IMR-90 (cell line): ENCODE measurements at regions not wholly inside any gene's neighbourhood (a gene's known extent, or its start where the extent isn't known, plus 50 kb on each side); places are given as distances from the start of the nearest gene placed in this dataset.

Experiments used
- ATAC-seq: fragments of 200-7000 bp; cut with Tn5 transposase; 2 replicates; pipeline ENCODE4 v1.9.1; 2020; ENCODE audit warnings: low read depth, mild to moderate bottlenecking, moderate library complexity
- BruUV-seq: library from RNA; stranded (reverse); fragments of 400-500 nt; replicated peaks from 2 replicates; lab custom pipeline; 2021; lab: Mats Ljungman, UMichigan
- CTCF ChIA-PET: fragments of 300-600 bp; formaldehyde crosslinking; extraction: SDS; loops from one replicate; lab custom pipeline; 2021; ENCODE audit warnings: antibody characterized with exemption; lab: Yijun Ruan, JAX
- POLR2A ChIA-PET: fragments of 300-600 bp; sonication (Branson Sonifier 250); formaldehyde crosslinking; loops from one replicate; lab custom pipeline; 2022; ENCODE audit warnings: antibody characterized with exemption; ENCODE audit not compliant: unreplicated experiment; lab: Charles Lee
- DNase-seq: peaks from one replicate; pipeline ENCODE4 v3.0.0; 2013
- H2AFZ ChIP-seq: replicated peaks from 2 replicates; pipeline ENCODE3; 2013; ENCODE audit warnings: low read length, mild to moderate bottlenecking; ENCODE audit not compliant: poor library complexity
- H2AK5ac ChIP-seq: 2 replicates; pipeline ENCODE4 v1.6.1; 2013; ENCODE audit warnings: low read depth, low read length, inconsistent platforms
- H2AK9ac ChIP-seq: replicated peaks from 2 replicates; pipeline ENCODE3; 2013; ENCODE audit warnings: mild to moderate bottlenecking, low read depth, low read length, moderate library complexity; ENCODE audit not compliant: poor library complexity
- H2BK120ac ChIP-seq: 2 replicates; pipeline ENCODE4 v1.6.1; 2013; ENCODE audit warnings: low read depth, low read length, inconsistent platforms
- H2BK15ac ChIP-seq: 3 replicates; pipeline ENCODE4 v1.6.1; 2013; ENCODE audit warnings: low read depth, low read length, inconsistent platforms
- H2BK20ac ChIP-seq: 2 replicates; pipeline ENCODE4 v1.6.1; 2013; ENCODE audit warnings: low read depth, mild to moderate bottlenecking, inconsistent platforms, low read length, moderate library complexity
- H2BK5ac ChIP-seq: 2 replicates; pipeline ENCODE4 v1.6.1; 2013; ENCODE audit warnings: mild to moderate bottlenecking, low read depth, low read length, inconsistent platforms; ENCODE audit not compliant: poor library complexity, severe bottlenecking
- H3K14ac ChIP-seq: replicated peaks from 2 replicates; pipeline ENCODE4 v1.6.1; 2013; ENCODE audit warnings: low read depth, low read length, inconsistent platforms
- H3K18ac ChIP-seq: 2 replicates; pipeline ENCODE4 v1.6.1; 2013; ENCODE audit warnings: low read depth, low read length, control low read depth
- H3K23ac ChIP-seq: 2 replicates; pipeline ENCODE4 v1.6.1; 2013; ENCODE audit warnings: low read depth, low read length, inconsistent platforms
- H3K27ac ChIP-seq: 2 replicates; pipeline ENCODE4 v1.5.1; 2013; ENCODE audit warnings: mild to moderate bottlenecking, control low read depth, low read length; ENCODE audit not compliant: insufficient read depth
- H3K27me3 ChIP-seq: 2 replicates; pipeline ENCODE4 v1.6.1; 2013; ENCODE audit warnings: low read length; ENCODE audit not compliant: control insufficient read depth, insufficient read depth
- H3K36me3 ChIP-seq: 2 replicates; pipeline ENCODE4 v1.6.1; 2013; ENCODE audit warnings: low read length, mixed read lengths; ENCODE audit not compliant: control insufficient read depth, insufficient read depth
- H3K4ac ChIP-seq: 2 replicates; pipeline ENCODE4 v1.6.1; 2013; ENCODE audit warnings: low read depth, low read length, inconsistent platforms
- H3K4me1 ChIP-seq: 2 replicates; pipeline ENCODE4 v1.6.1; 2013; ENCODE audit warnings: low read length, mixed read lengths; ENCODE audit not compliant: control insufficient read depth, insufficient read depth
- H3K4me2 ChIP-seq: 2 replicates; pipeline ENCODE4 v1.6.1; 2013; ENCODE audit warnings: low read depth, mild to moderate bottlenecking, control low read depth, low read length, moderate library complexity
- H3K4me3 ChIP-seq: 2 replicates; pipeline ENCODE4 v1.5.1; 2013; ENCODE audit warnings: low read depth, mild to moderate bottlenecking, control low read depth, low read length, moderate library complexity; ENCODE audit not compliant: insufficient read depth
- H3K56ac ChIP-seq: 2 replicates; pipeline ENCODE4 v1.6.1; 2013; ENCODE audit warnings: low read length, inconsistent platforms; ENCODE audit not compliant: insufficient read depth; ENCODE audit errors: extremely low read depth
- H3K79me1 ChIP-seq, 2 experiments: 2 replicates each; pipeline ENCODE4 v1.6.1; 2013; ENCODE audit warnings: low read length in 2 of 2, inconsistent platforms in 1 of 2, low read depth in 1 of 2
- H3K9ac ChIP-seq: 2 replicates; pipeline ENCODE4 v1.6.1; 2013; ENCODE audit warnings: low read depth, low read length, control low read depth
- H3K9me1 ChIP-seq: 2 replicates; pipeline ENCODE4 v1.6.1; 2013; ENCODE audit warnings: low read length, inconsistent platforms; ENCODE audit not compliant: insufficient read depth
- H3K9me3 ChIP-seq: 2 replicates; pipeline ENCODE4 v1.6.1; 2013; ENCODE audit warnings: low read length; ENCODE audit not compliant: control insufficient read depth, insufficient read depth
- H4K20me1 ChIP-seq: 2 replicates; pipeline ENCODE4 v1.6.1; 2013; ENCODE audit warnings: low read length, inconsistent platforms; ENCODE audit not compliant: insufficient read depth
- H4K5ac ChIP-seq: 2 replicates; pipeline ENCODE4 v1.6.1; 2013; ENCODE audit warnings: mild to moderate bottlenecking, low read depth, low read length, control low read depth
- H4K8ac ChIP-seq, 2 experiments: 2 replicates each; pipeline ENCODE4 v1.6.1; 2013; ENCODE audit warnings: low read depth in 2 of 2, low read length in 2 of 2, control low read depth in 1 of 2, inconsistent platforms in 1 of 2
- H4K91ac ChIP-seq: 2 replicates; pipeline ENCODE4 v1.6.1; 2013; ENCODE audit warnings: low read depth, low read length, inconsistent platforms; ENCODE audit not compliant: insufficient read depth
- BHLHE40 ChIP-seq: fragments of 150-350 bp; IDR thresholded peaks from 2 replicates; pipeline ENCODE4 v1.6.1; 2016; ENCODE audit warnings: mild to moderate bottlenecking, low read depth, low read length
- CEBPB ChIP-seq: IDR thresholded peaks from 2 replicates; pipeline ENCODE4 v1.6.1; 2012; ENCODE audit warnings: low read depth, low read length, improper control_type of control experiment
- CHD1 ChIP-seq: IDR thresholded peaks from 2 replicates; pipeline ENCODE4 v1.6.1; 2012; ENCODE audit warnings: low read depth, low read length, improper control_type of control experiment
- FOS ChIP-seq: fragments of 150-350 bp; IDR thresholded peaks from 2 replicates; pipeline ENCODE4 v1.6.1; 2016; ENCODE audit warnings: low read depth, low read length
- MAFK ChIP-seq: IDR thresholded peaks from 2 replicates; pipeline ENCODE4 v1.6.1; 2012; ENCODE audit warnings: low read depth, low read length, improper control_type of control experiment
- MAZ ChIP-seq: IDR thresholded peaks from 2 replicates; pipeline ENCODE4 v1.6.1; 2012; ENCODE audit warnings: low read depth, mild to moderate bottlenecking, low read length, improper control_type of control experiment, moderate library complexity, borderline replicate concordance
- MXI1 ChIP-seq: IDR thresholded peaks from 2 replicates; pipeline ENCODE4 v1.6.1; 2012; ENCODE audit warnings: low read depth, mild to moderate bottlenecking, low read length, moderate library complexity, borderline replicate concordance
- NFE2L2 ChIP-seq: fragments of 150-350 bp; IDR thresholded peaks from 2 replicates; pipeline ENCODE4 v1.6.1; 2016; ENCODE audit warnings: low read depth, mild to moderate bottlenecking, low read length
- POLR2A ChIP-seq: IDR thresholded peaks from 2 replicates; pipeline ENCODE4 v1.6.1; 2012; ENCODE audit warnings: mild to moderate bottlenecking, low read depth, low read length
- RAD21 ChIP-seq: IDR thresholded peaks from 2 replicates; pipeline ENCODE4 v1.6.1; 2012; ENCODE audit warnings: low read length, improper control_type of control experiment
- RCOR1 ChIP-seq: IDR thresholded peaks from 2 replicates; pipeline ENCODE4 v1.6.1; 2012; ENCODE audit warnings: mild to moderate bottlenecking, low read length, improper control_type of control experiment; ENCODE audit not compliant: insufficient replicate concordance
- RFX5 ChIP-seq: IDR thresholded peaks from 2 replicates; pipeline ENCODE4 v1.8.0; 2012; ENCODE audit warnings: low read depth, mild to moderate bottlenecking, low read length, moderate library complexity
- SMC3 ChIP-seq: fragments of 150-350 bp; IDR thresholded peaks from 2 replicates; pipeline ENCODE4 v1.6.1; 2016; ENCODE audit warnings: low read depth, mild to moderate bottlenecking, antibody characterized with exemption, low read length, moderate library complexity
- WGBS, 2 experiments: methylation state at CpG; one replicate each; pipeline versions ENCODE4 v1.1.5 to v1.1.7; 2013; ENCODE audit warnings: missing lambda C conversion rate in 2 of 2; ENCODE audit not compliant: insufficient read length in 1 of 2; ENCODE audit errors: extremely low coverage in 2 of 2; 5-methylcytosine and 5-hydroxymethylcytosine counted together
- dilution Hi-C: fragments of 300-500 bp; cut with HindIII; formaldehyde crosslinking; loops from one replicate; pipeline ENCODE4 v1.14.3; 2018; ENCODE audit warnings: low sequenced_read_pairs; ENCODE audit not compliant: unreplicated experiment
- in situ Hi-C: fragments of 300-500 bp; cut with MboI; formaldehyde crosslinking; loops from 3 replicates; pipeline ENCODE4 v1.14.3; 2019; ENCODE audit warnings: low sequenced_read_pairs, inconsistent platforms, mixed read lengths
- intact Hi-C: fragments of 100-400 bp; cut with micrococcal nuclease; formaldehyde crosslinking; loops from 2 replicates; pipeline ENCODE4 v1.10.0; 2022
- TF ChIP-seq, protein P1 (sequence below): conservative IDR thresholded peaks from 2 replicates; pipeline ENCODE4 v1.5.1; 2012; ENCODE audit warnings: mild to moderate bottlenecking, low read depth, low read length, improper control_type of control experiment
- TF ChIP-seq, protein P2 (sequence below): fragments of 150-350 bp; IDR thresholded peaks from 2 replicates; pipeline ENCODE4 v1.6.1; 2017; ENCODE audit warnings: mild to moderate bottlenecking, antibody characterized with exemption, low read length, low read depth
- TF ChIP-seq, protein P3 (sequence below): fragments of 150-350 bp; IDR thresholded peaks from 2 replicates; pipeline ENCODE4 v1.6.1; 2016; ENCODE audit warnings: low read depth, mild to moderate bottlenecking, low read length, moderate library complexity, borderline replicate concordance

DNA sequence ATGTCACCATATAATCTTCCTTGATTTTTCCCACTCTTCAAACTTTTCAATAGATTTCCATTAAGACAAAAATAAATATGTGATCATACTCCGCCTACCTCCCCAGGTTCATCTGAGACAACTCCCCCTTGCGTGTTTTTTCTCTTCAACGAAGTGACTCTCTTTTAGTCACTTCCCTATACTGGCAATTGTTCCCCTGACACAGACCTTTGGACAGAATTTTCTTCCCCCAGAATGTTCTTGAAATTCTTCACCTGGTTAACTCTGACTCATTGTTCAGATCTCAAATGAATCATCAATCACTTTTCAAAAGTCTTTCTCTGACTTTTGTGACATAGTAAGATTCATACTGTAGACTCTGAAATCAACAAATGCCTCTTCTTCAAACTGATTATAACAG lies 727.3 kb upstream of the LMO3 start:
- Histone ChIP-seq H3K4me3 (no peak overlapping the region), H3K36me3 (no peaks in the 10 kb centered on the region), H4K8ac (no peak overlapping the region), H2AK5ac (no peak overlapping the region), H4K20me1 (no peaks in the 10 kb centered on the region), H3K23ac (no peak overlapping the region), H4K91ac (no peak overlapping the region), H2AFZ (no peak overlapping the region), H2BK5ac (no peak overlapping the region), H2BK120ac (no peak overlapping the region), H3K14ac (no peak overlapping the region), H3K4me1 (no peaks in the 10 kb centered on the region), H3K18ac (no peak overlapping the region), H3K9me3 (no peaks in the 10 kb centered on the region; the same call in 1 of the 2 replicates), H3K4ac (no peak overlapping the region), H2AK9ac (no peak overlapping the region), H3K4me2 (no peak overlapping the region), H3K9ac (no peak overlapping the region), H3K79me1 (no peaks in the 10 kb centered on the region), H3K56ac (no peak overlapping the region), H2BK20ac (no peak overlapping the region), H2BK15ac (no peak overlapping the region), H3K9me1 (no peaks in the 10 kb centered on the region), H4K5ac (no peak overlapping the region), H3K27me3 (no peaks in the 10 kb centered on the region), H3K27ac (no peak overlapping the region)
- TF ChIP-seq NFE2L2 (no peak), MXI1 (no peak), MAFK (no peak), POLR2A (no peak), CHD1 (no peak), MAZ (no peak), FOS (no peak), RFX5 (no peak), RAD21 (no peak), SMC3 (no peak), BHLHE40 (no peak), RCOR1 (no peak), CEBPB (no peak)
- TF ChIP-seq, protein P1, sequence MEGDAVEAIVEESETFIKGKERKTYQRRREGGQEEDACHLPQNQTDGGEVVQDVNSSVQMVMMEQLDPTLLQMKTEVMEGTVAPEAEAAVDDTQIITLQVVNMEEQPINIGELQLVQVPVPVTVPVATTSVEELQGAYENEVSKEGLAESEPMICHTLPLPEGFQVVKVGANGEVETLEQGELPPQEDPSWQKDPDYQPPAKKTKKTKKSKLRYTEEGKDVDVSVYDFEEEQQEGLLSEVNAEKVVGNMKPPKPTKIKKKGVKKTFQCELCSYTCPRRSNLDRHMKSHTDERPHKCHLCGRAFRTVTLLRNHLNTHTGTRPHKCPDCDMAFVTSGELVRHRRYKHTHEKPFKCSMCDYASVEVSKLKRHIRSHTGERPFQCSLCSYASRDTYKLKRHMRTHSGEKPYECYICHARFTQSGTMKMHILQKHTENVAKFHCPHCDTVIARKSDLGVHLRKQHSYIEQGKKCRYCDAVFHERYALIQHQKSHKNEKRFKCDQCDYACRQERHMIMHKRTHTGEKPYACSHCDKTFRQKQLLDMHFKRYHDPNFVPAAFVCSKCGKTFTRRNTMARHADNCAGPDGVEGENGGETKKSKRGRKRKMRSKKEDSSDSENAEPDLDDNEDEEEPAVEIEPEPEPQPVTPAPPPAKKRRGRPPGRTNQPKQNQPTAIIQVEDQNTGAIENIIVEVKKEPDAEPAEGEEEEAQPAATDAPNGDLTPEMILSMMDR = no peak
- TF ChIP-seq, protein P2, sequence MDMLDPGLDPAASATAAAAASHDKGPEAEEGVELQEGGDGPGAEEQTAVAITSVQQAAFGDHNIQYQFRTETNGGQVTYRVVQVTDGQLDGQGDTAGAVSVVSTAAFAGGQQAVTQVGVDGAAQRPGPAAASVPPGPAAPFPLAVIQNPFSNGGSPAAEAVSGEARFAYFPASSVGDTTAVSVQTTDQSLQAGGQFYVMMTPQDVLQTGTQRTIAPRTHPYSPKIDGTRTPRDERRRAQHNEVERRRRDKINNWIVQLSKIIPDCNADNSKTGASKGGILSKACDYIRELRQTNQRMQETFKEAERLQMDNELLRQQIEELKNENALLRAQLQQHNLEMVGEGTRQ = no peak
- TF ChIP-seq, protein P3, sequence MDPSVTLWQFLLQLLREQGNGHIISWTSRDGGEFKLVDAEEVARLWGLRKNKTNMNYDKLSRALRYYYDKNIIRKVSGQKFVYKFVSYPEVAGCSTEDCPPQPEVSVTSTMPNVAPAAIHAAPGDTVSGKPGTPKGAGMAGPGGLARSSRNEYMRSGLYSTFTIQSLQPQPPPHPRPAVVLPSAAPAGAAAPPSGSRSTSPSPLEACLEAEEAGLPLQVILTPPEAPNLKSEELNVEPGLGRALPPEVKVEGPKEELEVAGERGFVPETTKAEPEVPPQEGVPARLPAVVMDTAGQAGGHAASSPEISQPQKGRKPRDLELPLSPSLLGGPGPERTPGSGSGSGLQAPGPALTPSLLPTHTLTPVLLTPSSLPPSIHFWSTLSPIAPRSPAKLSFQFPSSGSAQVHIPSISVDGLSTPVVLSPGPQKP = no peak
- ChIA-PET CTCF (no interaction called here), POLR2A (no interaction called here)
- WGBS, 2 experiments = 55% methylated on average over 3 of the region's 3 CpGs; no CpG with 5 or more reads in 1 of the 2 experiments
- dilution Hi-C loops (no loop called here), in situ Hi-C loops (no loop called here), intact Hi-C loops (no loop called here)
- ATAC-seq (no peak), DNase-seq (no peak)
- BruUV-seq = no TSS peak
